ENCODE measurements at regions not wholly inside any gene's neighbourhood (a gene's known extent, or its start where the extent isn't known, plus 50 kb on each side); places are given as distances from the start of the nearest gene placed in this dataset.

DNA sequence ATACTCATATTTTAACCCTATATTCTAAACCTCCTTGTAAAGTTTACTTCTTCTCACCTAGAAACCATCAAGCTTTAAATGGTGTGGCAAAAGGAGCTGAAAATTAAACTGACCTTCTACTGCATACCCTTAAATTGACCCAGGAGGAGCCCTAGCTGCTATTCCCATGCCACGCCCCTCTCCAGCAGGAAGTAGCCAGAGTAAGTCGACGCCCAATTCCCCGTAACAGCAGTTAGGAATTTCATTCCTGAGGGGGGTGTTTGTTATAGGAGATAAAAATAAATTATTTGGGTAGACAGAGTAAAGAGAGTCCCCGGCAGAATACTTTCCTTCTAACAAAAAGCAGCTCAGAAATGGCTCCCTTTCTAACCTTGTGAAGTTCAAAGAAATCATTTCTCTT is 111.8 kb upstream of the FAM174A start:
- no peak for ATAC-seq
- TF ChIP-seq, protein P1, sequence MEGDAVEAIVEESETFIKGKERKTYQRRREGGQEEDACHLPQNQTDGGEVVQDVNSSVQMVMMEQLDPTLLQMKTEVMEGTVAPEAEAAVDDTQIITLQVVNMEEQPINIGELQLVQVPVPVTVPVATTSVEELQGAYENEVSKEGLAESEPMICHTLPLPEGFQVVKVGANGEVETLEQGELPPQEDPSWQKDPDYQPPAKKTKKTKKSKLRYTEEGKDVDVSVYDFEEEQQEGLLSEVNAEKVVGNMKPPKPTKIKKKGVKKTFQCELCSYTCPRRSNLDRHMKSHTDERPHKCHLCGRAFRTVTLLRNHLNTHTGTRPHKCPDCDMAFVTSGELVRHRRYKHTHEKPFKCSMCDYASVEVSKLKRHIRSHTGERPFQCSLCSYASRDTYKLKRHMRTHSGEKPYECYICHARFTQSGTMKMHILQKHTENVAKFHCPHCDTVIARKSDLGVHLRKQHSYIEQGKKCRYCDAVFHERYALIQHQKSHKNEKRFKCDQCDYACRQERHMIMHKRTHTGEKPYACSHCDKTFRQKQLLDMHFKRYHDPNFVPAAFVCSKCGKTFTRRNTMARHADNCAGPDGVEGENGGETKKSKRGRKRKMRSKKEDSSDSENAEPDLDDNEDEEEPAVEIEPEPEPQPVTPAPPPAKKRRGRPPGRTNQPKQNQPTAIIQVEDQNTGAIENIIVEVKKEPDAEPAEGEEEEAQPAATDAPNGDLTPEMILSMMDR (IDR thresholded peaks at IDR 0.05) = no peak
- Histone ChIP-seq H3K4me1 (no peaks in the 10 kb centered on the region), H3K27me3 (ENCODE audit: insufficient read depth in 3 of 3, low read length in 2 of 3) (no peaks in the 10 kb centered on the region), H3K9me3 (peaks cover 10% of the 10 kb centered on the region), H3K36me3 (ENCODE audit: insufficient read depth in 1 of 2, low read depth in 1 of 2) (no peaks in the 10 kb centered on the region), H3K4me3 (no peak overlapping the region), H3K27ac (no peak overlapping the region)
- DNase-seq = no peak
- 71 to 79% (median 73%) methylated on average over 5 of the region's 5 CpGs for WGBS, 3 donors
- intact Hi-C loops (cut with DNase I) = no loop called here

DNA sequence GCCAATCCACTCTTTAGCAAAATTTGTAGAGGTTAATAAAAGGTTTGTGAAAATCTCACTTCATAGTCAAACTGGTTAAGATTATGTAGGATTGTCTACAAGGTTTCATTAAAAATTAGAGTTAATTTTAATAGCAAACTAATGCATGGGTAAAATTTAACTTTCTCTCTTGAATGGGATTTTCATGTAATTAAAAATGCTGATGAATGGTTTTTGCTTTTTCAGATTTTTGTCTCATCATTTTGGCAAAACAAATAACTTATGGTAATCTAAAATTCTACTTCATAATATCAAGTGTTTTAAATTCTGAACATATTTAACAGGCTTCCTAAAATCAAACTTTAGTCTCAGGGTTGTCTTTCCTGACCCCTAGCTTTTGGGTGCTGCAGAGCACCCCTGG is 113.8 kb upstream of the FAM174A start:
- no peak for DNase-seq
- H3K4me3 ChIP-seq = no peak overlapping the region
- no peaks in the 10 kb centered on the region for H3K4me1 ChIP-seq
- H3K36me3 ChIP-seq (ENCODE audit: insufficient read depth in 1 of 2, low read depth in 1 of 2) = no peaks in the 10 kb centered on the region
- no peak for ATAC-seq
- TF ChIP-seq, protein P1 (IDR thresholded peaks at IDR 0.05) = no peak
- H3K27ac ChIP-seq = no peak overlapping the region
- no peaks in the 10 kb centered on the region for H3K27me3 ChIP-seq (ENCODE audit: insufficient read depth in 3 of 3, low read length in 2 of 3)
- intact Hi-C loops (cut with DNase I) = no loop called here
- H3K9me3 ChIP-seq = peaks cover 10% of the 10 kb centered on the region

DNA sequence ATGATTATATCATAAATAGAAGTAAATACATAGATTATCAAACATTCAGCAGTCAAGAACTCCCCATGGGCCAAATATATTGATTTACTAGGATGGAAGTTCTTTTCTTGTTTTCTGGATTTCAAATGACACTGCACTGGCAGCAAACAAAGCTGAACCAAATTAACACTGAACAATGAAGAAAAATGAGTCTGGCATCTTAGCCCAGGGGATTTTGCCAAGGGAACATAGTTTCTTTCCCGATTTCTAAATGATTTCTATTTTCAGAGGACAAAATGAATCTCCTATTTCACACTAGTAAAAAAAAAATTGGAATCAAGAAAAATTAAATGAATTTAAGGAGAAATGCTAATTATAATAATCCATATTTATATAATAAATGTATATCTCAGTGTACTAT is 116.9 kb upstream of the FAM174A start:
- Histone ChIP-seq H3K9me3 (no peaks in the 10 kb centered on the region), H3K4me1 (no peaks in the 10 kb centered on the region), H3K4me3 (no peak overlapping the region), H3K27ac (no peak overlapping the region), H3K27me3 (ENCODE audit: insufficient read depth in 3 of 3, low read length in 2 of 3) (no peaks in the 10 kb centered on the region), H3K36me3 (ENCODE audit: insufficient read depth in 1 of 2, low read depth in 1 of 2) (no peaks in the 10 kb centered on the region)
- TF ChIP-seq, protein P1 (IDR thresholded peaks at IDR 0.05) = no peak
- no peak for DNase-seq
- WGBS, 3 donors = 30 to 40% (median 33%) methylated on average over 1 of the region's 1 CpG
- ATAC-seq = no peak
- intact Hi-C loops (cut with DNase I) = no loop called here

DNA sequence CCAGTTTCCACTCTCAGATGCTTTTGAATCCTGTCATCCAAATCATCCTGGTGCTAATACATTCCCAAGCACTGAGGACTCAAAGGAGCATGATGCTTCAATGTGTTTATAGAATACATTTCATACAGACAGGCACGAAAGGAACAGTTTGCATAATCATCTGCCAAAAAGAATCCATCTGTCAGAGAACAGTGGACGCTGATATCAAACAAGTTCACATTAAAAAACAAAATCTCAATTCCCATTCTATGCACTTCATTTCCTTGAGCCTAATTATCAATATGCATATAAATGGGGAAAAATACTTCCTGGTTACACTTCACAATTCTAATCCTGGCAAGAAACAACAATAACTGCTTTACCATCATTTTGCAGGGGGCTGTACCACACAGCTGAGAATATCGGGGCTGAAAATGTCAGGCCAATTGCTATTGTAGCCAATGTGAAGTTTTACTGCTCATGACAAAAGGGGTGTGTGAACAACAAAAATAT is 125.5 kb upstream of the FAM174A start:
- Histone ChIP-seq H3K27me3 (ENCODE audit: insufficient read depth in 3 of 3, low read length in 2 of 3) (no peaks in the 10 kb centered on the region), H3K9me3 (no peaks in the 10 kb centered on the region), H3K4me1 (no peaks in the 10 kb centered on the region), H3K4me3 (no peak overlapping the region), H3K27ac (no peak overlapping the region), H3K36me3 (ENCODE audit: insufficient read depth in 1 of 2, low read depth in 1 of 2) (no peaks in the 10 kb centered on the region)
- WGBS, 3 donors = 23 to 50% (median 30%) methylated on average over 3 of the region's 3 CpGs
- TF ChIP-seq, protein P1 (IDR thresholded peaks at IDR 0.05) = no peak
- ATAC-seq (no peak), DNase-seq (no peak)
- intact Hi-C loops (cut with DNase I) = no loop called here

DNA sequence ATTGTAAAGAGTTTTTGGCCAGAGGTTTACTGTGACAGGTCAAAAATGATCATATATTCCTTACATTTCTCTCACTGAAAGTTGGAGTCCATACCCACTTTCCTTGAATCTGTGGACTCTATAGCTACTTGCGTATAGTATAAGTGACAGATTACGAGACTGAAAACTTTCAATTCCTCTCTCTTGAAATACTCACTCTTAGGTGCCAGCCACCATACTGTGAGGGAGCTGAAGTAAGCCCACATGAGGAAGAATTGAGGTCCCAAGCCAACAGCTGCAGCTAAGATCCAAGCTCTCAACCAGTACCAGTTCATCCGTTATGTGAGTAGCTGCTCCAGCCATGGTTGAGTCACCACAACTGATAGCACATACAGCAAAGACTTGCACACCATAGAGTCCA is 128.1 kb upstream of the FAM174A start:
- H3K27me3 ChIP-seq (ENCODE audit: insufficient read depth in 3 of 3, low read length in 2 of 3) = no peaks in the 10 kb centered on the region
- H3K4me1 ChIP-seq = no peaks in the 10 kb centered on the region
- no peak for DNase-seq
- intact Hi-C loops (cut with DNase I) = no loop called here
- 89 to 94% (median 90%) methylated on average over 3 of the region's 3 CpGs for WGBS, 3 donors
- ATAC-seq = no peak
- TF ChIP-seq, protein P1 (IDR thresholded peaks at IDR 0.05) = no peak
- no peak overlapping the region for H3K4me3 ChIP-seq
- no peak overlapping the region for H3K27ac ChIP-seq
- H3K9me3 ChIP-seq = no peaks in the 10 kb centered on the region
- H3K36me3 ChIP-seq (ENCODE audit: insufficient read depth in 1 of 2, low read depth in 1 of 2) = no peaks in the 10 kb centered on the region
